ENCODE measurements at regions not wholly inside any gene's neighbourhood (a gene's known extent, or its start where the extent isn't known, plus 50 kb on each side); places are given as distances from the start of the nearest gene placed in this dataset.

- no peak for TF ChIP-seq POLR2AphosphoS5 (IDR thresholded peaks at IDR 0.05)
- no peak for TF ChIP-seq POLR2A (IDR thresholded peaks at IDR 0.05)
- no peak for TF ChIP-seq EP300 (IDR thresholded peaks at IDR 0.05)
- no peak for TF ChIP-seq CTCF (IDR thresholded peaks at IDR 0.05)
- Histone ChIP-seq H3K4me1 (no peaks in the 10 kb centered on the region), H3K27ac (no peak overlapping the region), H3K36me3 (no peaks in the 10 kb centered on the region), H3K9me3 (peaks cover 0 to 5% (median 0%) of the 10 kb centered on the region in 4 donors), H3K27me3 (no peaks in the 10 kb centered on the region), H3K4me3 (no peak overlapping the region)
- DNase-seq (no peak), ATAC-seq (ENCODE audit: low FRiP score in 2 of 2) (no peak)
- 68 to 87% methylated on average over 4 of the region's 4 CpGs for WGBS, 2 donors
Observed at GRCh38 chr9:13629067-13629466, 349.6 kb upstream of the MPDZ start.

- Histone ChIP-seq H3K36me3 (no peaks in the 10 kb centered on the region), H3K4me1 (no peaks in the 10 kb centered on the region), H3K9me3 (peaks cover 0 to 5% (median 0%) of the 10 kb centered on the region in 4 donors), H3K27ac (no peak overlapping the region), H3K27me3 (no peaks in the 10 kb centered on the region), H3K4me3 (no peak overlapping the region)
- DNase-seq (no peak), ATAC-seq (ENCODE audit: low FRiP score in 2 of 2) (no peak)
- WGBS, 2 donors, result 70 to 77% methylated on average over 1 of the region's 1 CpG
- TF ChIP-seq CTCF (IDR thresholded peaks at IDR 0.05), result no peak
- no peak for TF ChIP-seq POLR2A (IDR thresholded peaks at IDR 0.05)
- no peak for TF ChIP-seq POLR2AphosphoS5 (IDR thresholded peaks at IDR 0.05)
- no peak for TF ChIP-seq EP300 (IDR thresholded peaks at IDR 0.05)
Observed at GRCh38 chr9:13628526-13628925, 349.0 kb upstream of the MPDZ start.

- TF ChIP-seq EP300 (IDR thresholded peaks at IDR 0.05) (no peak), CTCF (IDR thresholded peaks at IDR 0.05) (no peak), POLR2A (IDR thresholded peaks at IDR 0.05) (no peak)
- peaks cover 0 to 5% (median 0%) of the 10 kb centered on the region in 4 donors for H3K9me3 ChIP-seq
- WGBS, 2 donors, result 90 to 100% methylated on average over 2 of the region's 3 CpGs
- H3K4me3 ChIP-seq, result no peak overlapping the region
- DNase-seq (no peak), ATAC-seq (ENCODE audit: low FRiP score in 2 of 2) (peak in 1 of 2 donors; percentile 53)
- no peak overlapping the region for H3K27ac ChIP-seq
- H3K27me3 ChIP-seq, result no peaks in the 10 kb centered on the region
- H3K4me1 ChIP-seq, result no peaks in the 10 kb centered on the region
- H3K36me3 ChIP-seq, result no peaks in the 10 kb centered on the region
Observed at GRCh38 chr9:13627502-13627901, 348.0 kb upstream of the MPDZ start.

- DNase-seq, result no peak
- H3K4me1 ChIP-seq, result no peaks in the 10 kb centered on the region
- peaks cover 0 to 5% (median 0%) of the 10 kb centered on the region in 4 donors for H3K9me3 ChIP-seq
- no peaks in the 10 kb centered on the region for H3K36me3 ChIP-seq
- H3K4me3 ChIP-seq, result no peak overlapping the region
- no peak overlapping the region for H3K27ac ChIP-seq
- H3K27me3 ChIP-seq, result no peaks in the 10 kb centered on the region
- 96% methylated on average over 3 of the region's 3 CpGs; no CpG with 5 or more reads in 1 of the 2 donors for WGBS, 2 donors
- ATAC-seq (ENCODE audit: low FRiP score in 2 of 2), result peak in 1 of 2 donors; percentile 19
- TF ChIP-seq POLR2A (IDR thresholded peaks at IDR 0.05) (no peak), CTCF (IDR thresholded peaks at IDR 0.05) (no peak), EP300 (IDR thresholded peaks at IDR 0.05) (no peak), POLR2AphosphoS5 (IDR thresholded peaks at IDR 0.05) (no peak)
Observed at GRCh38 chr9:13627071-13627470, 347.6 kb upstream of the MPDZ start.

GRCh38 chr9:13626601-13627000, 347.1 kb upstream of the MPDZ start:
- no peak overlapping the region for H3K27ac ChIP-seq
- H3K27me3 ChIP-seq, result no peaks in the 10 kb centered on the region
- peaks cover 0 to 5% (median 0%) of the 10 kb centered on the region in 4 donors for H3K9me3 ChIP-seq
- no peaks in the 10 kb centered on the region for H3K36me3 ChIP-seq
- TF ChIP-seq POLR2AphosphoS5 (IDR thresholded peaks at IDR 0.05) (no peak), POLR2A (IDR thresholded peaks at IDR 0.05) (no peak), CTCF (IDR thresholded peaks at IDR 0.05) (no peak), EP300 (IDR thresholded peaks at IDR 0.05) (no peak)
- no peaks in the 10 kb centered on the region for H3K4me1 ChIP-seq
- no peak for ATAC-seq (ENCODE audit: low FRiP score in 2 of 2)
- H3K4me3 ChIP-seq, result no peak overlapping the region
- WGBS, 2 donors, result 84 to 93% methylated on average over 1 of the region's 1 CpG
- DNase-seq, result no peak
